AG04449 (cell line): ENCODE measurements at regions not wholly inside any gene's neighbourhood (a gene's known extent, or its start where the extent isn't known, plus 50 kb on each side); places are given as distances from the start of the nearest gene placed in this dataset.
A peak's percentile ranks its signal among the peaks of the same experiment; 100 is the strongest.

Experiments
- CTCF ChIA-PET: fragments of 350-600 bp; formaldehyde crosslinking; extraction: SDS; loops from one replicate; lab custom pipeline; 2021; ENCODE audit warnings: antibody characterized with exemption; lab: Yijun Ruan, JAX
- POLR2A ChIA-PET: fragments of 400-600, 350-600 bp; formaldehyde crosslinking; extraction: SDS; loops from one replicate; lab custom pipeline; 2020; ENCODE audit warnings: antibody characterized with exemption, inconsistent platforms; lab: Yijun Ruan, JAX
- DNase-seq: peaks from one replicate; pipeline ENCODE4 v3.0.0-alpha.2; 2010; ENCODE audit warnings: low read depth, low spot score
- H3K4me3 ChIP-seq: 2 replicates; pipeline ENCODE4 v1.5.1; 2011; ENCODE audit warnings: low read depth, mild to moderate bottlenecking, control low read depth, low read length
- CTCF ChIP-seq: IDR thresholded peaks from one replicate; pipeline ENCODE4 v1.5.1; 2011; ENCODE audit warnings: mild to moderate bottlenecking, moderate library complexity, low read length, control low read depth, inconsistent platforms; ENCODE audit not compliant: insufficient read depth; ENCODE audit errors: missing control alignments

- H3K4me3 ChIP-seq = no peak overlapping the region
- CTCF ChIA-PET = no interaction called here
- no peak for TF ChIP-seq CTCF
- no peak for DNase-seq
- POLR2A ChIA-PET = no interaction called here
Measured at GRCh38 chr11:113626736-113627135, 79.4 kb downstream of the TMPRSS5 start.

DNA sequence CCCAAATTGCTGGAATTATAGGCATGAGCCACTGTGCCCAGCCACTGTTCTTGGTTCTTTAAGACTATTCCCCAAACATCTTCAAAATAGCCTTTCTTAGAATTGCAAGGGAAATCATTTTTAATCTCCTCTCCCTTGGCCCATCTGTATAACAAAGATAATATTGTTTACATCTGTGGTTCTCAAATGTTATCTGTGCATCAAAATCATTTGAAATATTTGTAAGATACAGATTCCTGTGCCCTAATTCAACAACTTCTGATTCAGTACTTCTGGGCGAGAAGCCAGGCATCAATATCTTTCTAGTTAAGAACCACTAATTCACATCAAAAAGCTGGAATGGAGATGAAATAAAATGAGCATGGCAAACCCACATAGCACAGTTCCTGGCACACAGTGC is 83.0 kb downstream of the TMPRSS5 start:
- ChIA-PET CTCF (no interaction called here), POLR2A (no interaction called here)
- TF ChIP-seq CTCF = no peak
- H3K4me3 ChIP-seq = no peak overlapping the region
- DNase-seq = no peak

GRCh38 chr11:113618360-113618759 is 87.7 kb downstream of the TMPRSS5 start:
- TF ChIP-seq CTCF = no peak
- ChIA-PET CTCF (no interaction called here), POLR2A (no interaction called here)
- no peak for DNase-seq
- H3K4me3 ChIP-seq = no peak overlapping the region

- POLR2A ChIA-PET = no interaction called here
- H3K4me3 ChIP-seq = no peak overlapping the region
- DNase-seq = peak; percentile 64
- CTCF ChIA-PET = no interaction called here
- no peak for TF ChIP-seq CTCF
Measured at GRCh38 chr11:113615773-113616172, 90.3 kb downstream of the TMPRSS5 start.

DNA sequence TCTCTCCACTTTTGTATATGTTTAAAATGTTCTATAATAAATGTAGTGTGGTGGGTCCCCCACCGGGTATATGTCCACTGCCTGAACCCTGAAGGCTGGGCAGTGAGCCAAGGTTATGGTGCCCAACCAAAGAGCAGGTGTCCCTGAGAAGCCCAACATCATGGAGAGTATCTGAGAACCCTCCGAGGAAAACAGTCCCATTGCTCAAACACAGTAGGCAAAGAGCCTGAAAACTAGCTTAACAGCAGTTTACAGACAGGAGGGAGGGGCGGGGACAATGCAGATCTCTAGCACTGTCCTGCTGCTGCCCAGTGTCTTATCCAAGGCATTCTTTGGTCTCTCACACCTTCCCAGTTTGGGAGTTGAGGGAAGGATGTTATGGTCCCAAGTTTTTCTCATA is 91.0 kb downstream of the TMPRSS5 start:
- POLR2A ChIA-PET = no interaction called here
- no peak for TF ChIP-seq CTCF
- CTCF ChIA-PET = no interaction called here
- DNase-seq = no peak
- no peak overlapping the region for H3K4me3 ChIP-seq

GRCh38 chr11:113614097-113614496 is 92.0 kb downstream of the TMPRSS5 start:
- H3K4me3 ChIP-seq = no peak overlapping the region
- no peak for TF ChIP-seq CTCF
- no peak for DNase-seq
- CTCF ChIA-PET = no interaction called here
- POLR2A ChIA-PET = no interaction called here
